HG03442 (cell line): ENCODE measurements at regions not wholly inside any gene's neighbourhood (a gene's known extent, or its start where the extent isn't known, plus 50 kb on each side); places are given as distances from the start of the nearest gene placed in this dataset.

Source experiments
- ATAC-seq: cut with Tn5 transposase; IDR thresholded peaks from one replicate; pipeline ENCODE4 v1.9.1; 2021; ENCODE audit warnings: mild to moderate bottlenecking, moderate library complexity; ENCODE audit not compliant: unreplicated experiment

DNA sequence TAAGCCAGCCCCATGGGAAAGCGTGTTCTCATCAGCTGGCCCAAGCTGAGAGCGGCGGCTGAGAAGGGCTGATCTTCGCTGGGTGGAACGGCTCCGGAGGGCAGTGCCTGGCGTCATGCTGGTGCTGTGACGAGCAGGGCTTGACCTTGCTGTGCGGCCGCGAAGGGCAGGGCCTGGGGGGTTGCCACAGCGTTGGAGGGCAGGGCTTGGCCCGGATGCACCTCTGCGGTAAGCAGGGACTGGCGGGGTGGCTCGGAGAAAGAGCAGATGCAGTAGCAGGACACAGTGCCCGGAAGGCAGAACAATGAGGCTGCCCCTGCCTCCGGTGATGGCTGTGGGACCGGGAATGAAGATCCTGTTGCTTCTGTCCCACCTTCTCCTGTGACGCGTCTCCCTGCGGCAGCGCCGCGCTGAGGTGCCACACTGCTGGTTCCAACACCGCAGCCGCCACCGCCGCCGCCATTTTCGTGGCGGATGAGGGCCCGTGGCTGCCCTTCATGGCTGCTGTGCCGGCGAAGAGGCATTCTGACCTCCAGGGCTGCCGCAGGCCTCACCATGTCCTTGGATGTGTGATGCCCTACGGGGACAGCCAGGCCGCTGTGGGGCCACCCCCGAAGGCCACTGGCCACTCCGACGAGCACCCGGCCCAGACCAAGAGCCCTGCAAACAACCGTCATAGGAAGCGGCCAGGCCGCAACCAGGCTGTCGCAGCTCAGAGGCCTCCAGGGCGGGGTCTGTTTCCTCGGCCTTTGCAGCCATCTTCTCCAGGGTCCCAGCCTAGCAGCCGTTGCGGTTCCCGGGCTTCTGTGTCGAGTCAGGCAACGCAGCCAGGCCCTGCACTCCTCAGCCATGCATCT, 890.5 kb upstream of the CTNND2 start:
- ATAC-seq, result no peak

DNA sequence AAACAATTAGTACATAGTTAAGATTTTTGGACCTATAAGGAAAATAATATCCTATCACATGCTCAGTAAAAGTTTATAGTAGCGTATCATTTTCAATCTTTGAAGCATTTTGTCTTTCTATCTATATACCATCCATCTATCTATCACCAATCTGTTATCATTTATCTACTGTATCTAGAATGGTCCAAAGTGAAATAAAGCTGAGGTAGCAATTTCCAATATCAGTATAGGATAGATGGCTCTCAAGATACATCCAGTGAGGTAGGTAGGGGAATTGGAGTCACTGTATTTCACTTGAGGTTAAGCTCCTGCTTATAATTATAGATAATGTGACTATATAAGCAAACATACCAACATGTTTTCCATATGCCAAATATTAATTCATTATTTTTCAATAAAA, 889.1 kb upstream of the CTNND2 start:
- ATAC-seq, result no peak

DNA sequence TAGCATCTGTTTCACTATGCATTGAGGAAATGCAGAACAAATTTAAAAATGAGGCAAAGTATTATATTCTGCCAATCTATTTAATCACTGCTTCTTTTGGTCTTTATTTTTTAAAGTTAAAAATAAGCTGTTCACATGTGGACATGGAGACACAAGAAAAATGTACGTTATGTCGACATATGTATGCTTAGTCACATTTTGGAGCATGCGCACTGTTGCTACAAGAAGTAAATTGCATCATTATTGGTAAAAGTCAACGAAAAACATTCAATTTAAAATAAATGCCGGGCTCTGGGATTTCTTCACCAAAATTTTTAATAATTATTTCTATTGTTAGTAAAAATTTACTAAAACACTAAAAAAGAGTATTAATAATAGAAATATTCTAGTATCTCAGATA, 876.3 kb upstream of the CTNND2 start:
- ATAC-seq, result no peak

DNA sequence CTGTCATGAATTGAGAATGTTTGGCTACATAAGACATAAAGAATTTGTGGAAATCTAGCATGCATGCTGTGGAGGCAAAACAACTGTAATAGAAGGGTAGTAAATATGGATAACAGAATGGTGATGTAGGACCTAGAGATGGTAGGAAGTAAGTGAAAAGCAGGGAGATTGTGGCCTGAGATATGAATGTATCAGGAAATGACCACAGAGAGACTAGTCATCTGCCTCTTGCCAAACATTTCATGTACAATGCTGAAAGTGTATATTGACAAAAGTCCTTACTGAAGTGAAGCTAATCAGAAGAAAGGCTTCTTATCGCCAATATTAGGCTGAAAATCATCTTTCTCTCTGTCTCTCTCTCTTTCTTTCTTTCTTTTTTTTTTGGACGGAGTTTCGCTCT, 873.1 kb upstream of the CTNND2 start:
- no peak for ATAC-seq

DNA sequence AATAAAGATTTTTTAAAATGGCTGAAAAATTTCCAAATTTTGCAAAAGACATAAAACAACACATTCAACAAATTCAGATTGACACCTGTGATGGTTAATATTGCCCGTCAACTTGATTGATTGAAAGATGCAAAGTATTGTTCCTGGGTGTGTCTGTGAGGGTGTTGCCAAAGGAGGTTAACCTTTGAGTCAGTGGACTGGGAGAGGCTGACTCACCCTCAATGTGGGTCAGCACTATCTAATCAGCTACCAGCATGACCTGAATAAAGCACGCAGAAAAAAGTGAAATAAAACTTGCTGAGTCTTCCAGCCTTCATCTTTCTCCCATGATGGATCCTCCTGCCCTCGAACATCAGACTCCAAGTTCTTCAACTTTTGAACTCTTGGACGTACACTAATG, 868.0 kb upstream of the CTNND2 start:
- no peak for ATAC-seq

DNA sequence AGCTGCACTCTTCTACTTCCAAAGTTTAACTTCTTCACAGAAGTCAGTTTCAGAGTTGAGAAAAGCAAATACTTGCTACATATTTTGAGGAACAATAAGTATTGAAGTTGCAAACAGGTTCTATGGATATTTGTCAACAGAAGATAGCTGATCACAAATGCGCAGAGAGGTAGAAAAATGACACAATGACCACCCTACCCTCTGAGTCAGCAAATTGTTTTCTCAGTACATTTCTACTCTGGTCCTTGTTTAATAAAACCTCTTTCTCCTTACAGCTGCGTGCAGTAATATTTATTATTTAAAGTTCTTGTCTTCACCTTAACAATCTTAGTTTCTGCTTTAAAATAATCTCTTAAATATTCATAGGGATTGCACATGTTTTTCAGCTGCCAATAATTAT, 855.1 kb upstream of the CTNND2 start:
- ATAC-seq, result no peak

DNA sequence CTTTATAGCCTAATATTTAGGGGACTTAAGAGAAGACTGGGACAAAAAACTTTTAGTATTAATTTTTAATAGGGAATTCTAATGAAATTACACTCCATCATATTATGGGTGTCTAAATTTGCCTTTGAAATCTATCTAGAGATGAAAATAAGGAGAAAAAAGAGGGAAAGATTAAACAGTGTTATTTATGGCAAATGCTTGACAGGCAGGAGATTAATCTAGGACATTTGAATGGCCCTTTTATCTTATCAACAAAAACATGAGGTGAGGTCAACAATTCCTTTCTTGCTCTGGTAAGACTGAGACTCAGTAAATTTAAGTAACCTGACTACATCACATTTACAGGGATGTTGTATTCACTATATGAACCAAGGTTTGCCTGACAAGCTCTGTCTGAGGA, 852.8 kb upstream of the CTNND2 start:
- ATAC-seq, result no peak

DNA sequence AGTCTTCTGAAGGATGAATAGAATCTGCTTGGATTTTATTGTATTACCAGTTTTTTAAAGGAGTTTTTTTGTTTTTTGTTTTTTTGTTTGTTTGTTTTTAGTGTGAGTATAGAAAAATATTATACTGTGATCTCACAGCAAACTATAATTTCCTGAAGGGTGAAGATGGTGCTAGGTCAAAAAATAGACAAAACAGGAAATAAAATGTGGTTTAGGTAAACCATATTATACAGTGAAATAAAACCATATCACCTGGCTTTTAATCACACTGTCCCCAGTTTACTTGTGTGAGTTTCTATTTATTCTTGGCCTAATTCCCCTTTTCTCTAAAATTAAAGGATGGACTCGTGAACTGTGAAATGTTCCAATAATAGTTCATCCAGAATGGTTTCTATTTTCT, 841.3 kb upstream of the CTNND2 start:
- ATAC-seq, result no peak

DNA sequence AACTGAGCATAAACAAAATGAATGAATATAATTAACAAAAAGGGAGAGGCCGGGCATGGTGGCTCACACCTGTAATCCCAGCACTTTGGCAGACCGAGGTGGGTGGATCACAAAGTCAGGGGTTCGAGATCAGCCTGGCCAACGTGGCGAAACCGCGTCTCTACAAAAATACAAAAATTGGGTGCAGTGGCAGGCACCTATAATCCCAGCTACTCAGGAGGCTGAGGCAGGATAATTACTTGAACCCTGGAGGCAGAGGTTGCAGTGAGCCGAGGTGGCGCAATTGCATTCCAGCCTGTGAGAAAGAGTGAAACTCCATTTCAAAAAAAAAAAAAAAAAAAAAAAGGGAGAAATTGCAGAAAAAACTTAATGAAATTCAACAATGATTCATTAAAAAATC, 839.3 kb upstream of the CTNND2 start:
- no peak for ATAC-seq

DNA sequence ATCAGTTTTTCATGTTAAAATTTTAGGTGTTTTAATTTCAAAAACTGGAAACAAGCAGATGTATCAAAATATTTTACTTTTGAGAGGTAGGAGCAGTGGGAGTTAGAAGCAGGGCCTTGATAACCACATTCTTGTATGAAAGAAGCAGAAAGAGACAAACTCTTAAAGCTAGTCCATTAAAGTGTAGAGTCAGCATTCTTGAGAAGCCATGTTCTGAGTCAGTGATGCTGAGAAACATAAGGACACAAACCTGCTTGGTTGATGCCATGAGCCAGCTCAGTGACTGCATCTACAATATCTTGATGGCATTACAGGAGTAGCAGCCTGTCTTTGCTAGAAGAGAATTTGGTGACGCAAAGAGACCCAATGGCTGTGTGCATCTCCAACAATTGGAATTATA, 826.1 kb upstream of the CTNND2 start:
- ATAC-seq, result no peak

DNA sequence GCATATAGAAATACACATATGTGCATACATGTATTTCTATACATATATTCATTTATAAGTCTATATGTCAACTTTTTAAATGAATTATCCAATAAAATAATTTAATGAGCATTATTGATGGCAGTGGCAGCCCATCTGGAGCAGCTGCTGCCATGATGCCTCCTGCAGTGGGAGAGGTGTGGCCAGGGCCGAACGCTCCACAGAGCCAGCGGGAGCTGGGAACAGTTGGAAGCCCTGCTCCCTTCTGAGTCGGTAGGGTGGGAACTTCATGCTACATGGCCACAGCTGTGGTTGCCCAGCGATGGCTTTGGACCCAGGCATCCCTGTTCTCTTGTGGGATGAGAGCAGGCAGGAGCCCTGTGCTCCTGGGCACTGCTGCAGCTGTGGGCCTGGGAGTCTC, 812.4 kb upstream of the CTNND2 start:
- no peak for ATAC-seq

DNA sequence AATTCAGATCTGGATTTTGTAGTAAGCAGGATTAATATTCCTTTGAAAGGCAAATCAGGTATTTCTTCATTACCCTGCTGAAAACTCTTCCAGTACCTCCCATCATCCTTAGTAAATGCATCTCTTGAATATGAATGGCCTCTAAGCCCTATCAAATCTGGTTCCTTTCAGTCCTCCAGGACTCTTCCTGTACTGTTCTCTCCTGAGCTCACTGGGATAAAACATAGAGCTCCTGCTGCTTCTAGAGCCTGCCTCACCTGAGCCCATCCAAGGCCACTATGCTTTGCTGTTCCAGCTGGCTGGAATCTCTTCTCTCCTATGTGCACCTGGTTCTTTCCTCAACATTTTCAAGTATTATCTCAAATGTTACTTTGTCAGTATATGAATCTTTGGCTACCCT, 803.3 kb upstream of the CTNND2 start:
- no peak for ATAC-seq

DNA sequence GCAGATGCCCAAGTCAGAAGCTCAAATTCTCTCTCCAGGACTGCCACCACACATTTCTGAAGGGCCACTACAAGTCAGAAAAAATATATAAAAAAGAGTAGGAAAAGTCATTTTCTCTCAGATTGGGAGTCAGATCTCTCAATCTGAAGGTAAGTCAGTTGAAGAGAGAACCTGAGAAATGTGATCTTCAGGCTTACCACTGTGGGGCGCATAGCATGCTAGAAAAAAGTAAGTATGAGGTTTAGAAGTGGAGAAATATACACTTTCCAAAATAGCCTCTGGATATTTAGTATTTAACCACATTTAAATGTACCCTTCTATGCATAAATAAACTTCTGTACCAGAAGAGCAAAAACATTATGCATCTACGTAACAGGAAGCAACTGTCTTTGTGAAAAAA, 800.7 kb upstream of the CTNND2 start:
- no peak for ATAC-seq

DNA sequence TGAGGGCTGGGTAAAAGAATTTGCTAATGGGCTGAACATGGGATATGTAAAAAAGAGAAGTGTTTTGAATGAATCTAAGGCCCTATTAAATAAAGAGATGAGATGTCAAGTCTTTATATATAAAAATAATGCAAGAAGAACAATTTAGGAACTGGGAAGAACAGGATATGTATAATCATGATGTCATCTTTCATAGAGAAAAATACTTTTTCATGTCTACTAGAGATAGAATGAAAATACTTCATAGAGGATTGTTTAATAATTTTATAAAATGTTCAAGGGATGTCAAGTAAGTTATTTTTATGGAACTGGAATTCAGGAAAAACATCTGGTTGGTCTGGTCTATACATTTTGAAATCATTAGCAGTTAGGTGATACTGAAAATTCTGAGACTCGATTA, 799.0 kb upstream of the CTNND2 start:
- ATAC-seq, result no peak

DNA sequence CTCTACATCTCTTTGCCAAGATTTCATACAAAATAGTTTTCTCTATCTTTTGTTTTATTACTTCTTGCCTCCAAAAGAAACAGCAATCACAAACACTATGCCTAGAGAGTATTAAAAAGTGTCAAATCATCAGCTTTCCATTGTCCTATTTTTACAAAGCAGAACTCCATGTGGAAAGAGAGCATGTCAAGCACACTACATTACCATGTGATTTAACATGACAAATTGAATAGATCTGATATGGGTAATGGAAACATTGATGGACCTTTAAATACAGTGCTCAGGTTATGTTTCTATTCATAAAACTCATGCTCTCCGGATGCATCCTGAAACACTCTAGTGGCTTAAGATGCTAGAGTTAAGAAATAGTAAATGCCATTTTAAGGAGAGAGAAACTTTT, 791.4 kb upstream of the CTNND2 start:
- no peak for ATAC-seq

DNA sequence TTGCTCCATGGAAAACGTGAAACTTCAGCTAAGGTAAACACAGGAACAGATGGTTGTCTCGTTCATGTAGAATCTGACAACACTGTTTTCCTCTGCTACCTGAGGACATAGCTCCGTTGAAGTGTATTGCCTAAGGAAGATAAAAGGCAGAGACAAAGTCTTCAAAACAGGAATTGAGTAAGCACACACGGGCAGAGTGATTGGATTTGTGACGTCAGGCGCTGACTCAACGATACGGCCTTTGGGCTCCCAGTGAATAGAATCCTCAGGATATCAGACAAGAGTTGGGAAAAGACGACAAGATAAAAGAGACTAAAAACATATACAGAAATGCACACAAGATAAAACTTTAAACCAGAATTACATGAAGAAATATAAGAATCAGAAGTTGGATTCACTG, 787.1 kb upstream of the CTNND2 start:
- no peak for ATAC-seq

DNA sequence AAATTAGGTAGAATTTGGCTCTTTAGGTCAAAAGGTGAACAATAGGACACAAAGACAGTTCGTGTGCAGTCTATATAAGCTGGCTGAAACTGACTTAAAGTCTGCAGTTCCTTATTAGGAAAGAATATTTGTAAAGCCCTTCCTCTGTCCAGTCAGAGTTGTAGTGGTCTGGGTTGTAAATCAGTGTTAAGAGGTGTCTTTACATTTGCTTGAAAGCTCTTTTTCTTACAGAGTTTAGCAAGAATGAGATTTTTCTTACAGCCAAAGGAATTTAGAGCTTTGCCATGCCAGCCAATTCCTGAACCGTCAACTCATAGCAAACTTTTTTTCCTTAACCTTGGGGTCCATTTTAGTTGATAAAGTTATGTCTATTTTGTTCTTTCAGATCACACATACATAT, 786.1 kb upstream of the CTNND2 start:
- ATAC-seq, result no peak

DNA sequence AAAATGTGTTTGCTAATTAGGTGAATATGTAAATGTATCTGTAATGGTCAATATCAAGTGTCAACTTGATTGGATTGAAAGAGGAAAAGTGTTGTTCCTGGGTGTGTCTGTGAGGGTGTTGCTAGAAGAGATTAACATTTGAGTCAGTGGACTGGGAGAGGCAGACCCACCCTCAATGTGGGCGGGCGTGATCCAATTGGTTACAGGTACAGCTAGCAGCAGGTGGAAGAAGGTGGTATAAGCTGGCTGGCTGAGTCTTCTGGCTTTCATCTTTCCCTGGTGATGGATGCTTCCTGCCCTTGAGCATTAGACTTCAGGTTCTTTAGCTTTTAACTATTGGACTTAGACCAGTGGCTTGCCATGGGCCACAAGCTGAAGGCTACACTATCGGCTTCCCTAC, 779.0 kb upstream of the CTNND2 start:
- no peak for ATAC-seq

DNA sequence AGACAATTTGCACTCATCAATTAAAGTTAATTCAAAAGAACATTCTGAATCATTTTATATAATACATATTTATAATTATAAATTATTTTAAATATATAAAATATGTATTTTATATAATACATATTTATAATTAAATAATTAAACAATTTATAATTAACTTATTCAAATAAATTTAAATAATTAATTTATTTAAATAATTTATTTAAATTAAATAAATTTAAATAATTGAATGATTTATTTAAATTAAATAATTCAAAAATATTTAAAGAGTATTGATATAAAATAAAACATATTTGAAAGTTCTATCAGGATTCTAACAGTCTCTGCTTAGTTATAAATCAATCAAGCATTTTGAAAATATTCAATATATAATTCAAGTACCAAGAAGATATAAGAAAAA, 775.5 kb upstream of the CTNND2 start:
- ATAC-seq, result no peak

DNA sequence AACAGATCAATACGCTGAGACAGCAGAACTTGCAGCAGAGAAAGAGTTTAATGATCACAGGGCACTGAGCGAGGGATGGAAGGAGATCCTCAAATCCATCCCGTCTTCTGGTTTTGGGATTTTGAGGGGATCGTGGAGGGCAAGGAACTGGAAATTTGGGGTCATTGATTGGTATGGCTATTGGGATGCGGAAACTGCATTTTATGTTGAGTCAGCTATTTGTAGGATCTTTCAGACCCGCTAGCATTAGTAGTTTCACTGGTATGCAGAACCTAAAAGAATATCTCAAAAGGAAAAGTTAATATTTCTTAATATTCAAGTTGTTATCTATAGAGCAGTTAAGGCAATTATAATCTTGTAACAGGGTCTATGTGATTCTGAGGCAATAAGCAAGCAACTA, 771.7 kb upstream of the CTNND2 start:
- no peak for ATAC-seq

DNA sequence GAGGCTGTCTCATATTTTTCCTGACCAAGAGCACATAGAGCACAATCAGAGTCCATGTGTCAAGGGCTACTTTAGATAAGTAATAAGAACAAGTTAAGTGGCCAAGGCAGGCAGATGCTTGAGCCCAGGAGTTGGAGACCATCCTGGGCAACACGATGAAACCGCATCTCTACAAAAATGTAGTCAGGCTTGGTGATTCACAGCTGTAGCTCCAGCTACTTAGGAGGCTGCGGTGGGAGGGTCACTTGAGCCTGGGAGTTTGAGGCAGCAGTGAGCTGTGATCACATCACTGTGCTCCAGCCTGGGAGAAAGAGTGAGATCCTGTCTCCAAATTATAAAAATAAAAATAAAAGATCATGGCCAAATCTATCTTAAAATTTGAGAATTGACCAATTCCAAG, 767.9 kb upstream of the CTNND2 start:
- no peak for ATAC-seq

DNA sequence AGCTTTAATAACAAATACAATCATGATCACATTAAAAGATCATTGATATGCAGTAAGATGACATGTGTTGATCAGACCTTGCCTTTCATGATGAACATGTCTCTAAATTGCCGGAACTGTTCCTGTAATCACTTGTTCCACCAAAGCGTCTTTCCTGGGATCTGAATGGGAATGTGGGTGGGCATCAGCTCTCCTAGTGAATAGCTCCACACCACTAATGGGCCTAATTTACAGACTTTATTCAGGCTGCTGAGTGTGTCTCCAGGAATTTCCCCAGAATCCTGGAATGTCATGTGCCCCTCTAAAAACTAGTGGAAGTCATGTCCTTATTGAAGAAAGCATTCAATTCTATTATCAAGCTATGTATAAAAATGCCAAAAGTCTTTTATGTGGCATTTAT, 765.1 kb upstream of the CTNND2 start:
- no peak for ATAC-seq

DNA sequence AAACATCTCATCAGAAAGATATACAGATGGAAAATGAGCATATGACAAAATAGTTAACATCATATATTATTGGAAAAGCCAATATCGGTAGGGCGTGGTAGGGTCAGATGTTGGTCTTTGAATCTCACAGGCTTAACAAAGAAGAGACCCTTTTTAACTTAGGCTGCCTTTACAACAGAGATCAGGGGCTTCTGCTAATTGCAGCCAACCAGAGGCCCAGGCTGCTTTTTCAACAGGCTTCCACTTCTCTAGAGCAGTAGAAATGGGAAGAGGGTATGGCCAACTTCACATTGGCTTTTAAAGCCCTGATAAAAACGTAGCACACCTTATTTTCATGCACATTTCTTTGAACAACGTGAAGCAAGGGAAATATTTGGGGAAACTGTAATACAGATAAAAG, 764.3 kb upstream of the CTNND2 start:
- no peak for ATAC-seq
